ENCODE measurements at regions not wholly inside any gene's neighbourhood (a gene's known extent, or its start where the extent isn't known, plus 50 kb on each side); places are given as distances from the start of the nearest gene placed in this dataset.
A peak's percentile ranks its signal among the peaks of the same experiment; 100 is the strongest.

DNA sequence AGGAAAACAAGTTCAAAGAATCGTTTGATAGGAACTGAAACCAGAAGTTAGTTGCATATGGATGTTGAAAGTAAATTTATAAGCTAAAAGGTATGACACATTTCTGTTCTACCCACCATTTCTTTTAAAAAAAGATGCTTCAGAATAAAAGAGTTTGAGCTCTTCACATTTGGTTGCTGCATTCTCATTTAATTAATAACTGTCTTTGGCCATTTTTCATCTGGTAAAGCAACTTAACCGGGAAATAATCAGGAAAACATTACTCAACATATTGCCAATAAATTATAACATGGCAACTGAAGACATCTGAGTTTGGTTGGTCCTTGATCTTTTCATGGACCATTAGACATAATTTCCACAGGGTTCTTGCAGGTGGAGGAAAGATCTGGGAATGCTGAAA is 180.2 kb upstream of the TWIST2 start:
- no peaks in the 10 kb centered on the region for H3K79me2 ChIP-seq (ENCODE audit: insufficient read depth)
- DNase-seq, result no peak
- 6 to 9% methylated on average over 2 of the region's 2 CpGs for WGBS, 2 experiments (ENCODE audit: low coverage in 1 of 2, low lambda C conversion rate in 2 of 2, missing lambda C conversion rate in 2 of 2)
- H3F3A ChIP-seq (ENCODE audit: insufficient read depth), result peaks cover 20% of the 10 kb centered on the region; the same call in 1 of the 2 replicates
- peak overlapping the region; percentile 35 for H3K4me2 ChIP-seq (ENCODE audit: unreplicated experiment)
- H3K9me3 ChIP-seq (ENCODE audit: low read depth), result no peaks in the 10 kb centered on the region
- H2AFZ ChIP-seq, result no peak overlapping the region
- peak overlapping the region; percentile 30; the same call in 1 of the 2 replicates for H3K9ac ChIP-seq
- no peaks in the 10 kb centered on the region for H3K36me3 ChIP-seq (ENCODE audit: low read depth)
- H3K27ac ChIP-seq, result peak overlapping the region; percentile 58
- no peaks in the 10 kb centered on the region for H4K20me1 ChIP-seq (ENCODE audit: insufficient read depth)
- in situ Hi-C loops (cut with MboI), result no loop called here
- no peaks in the 10 kb centered on the region for H3K9me2 ChIP-seq (ENCODE audit: insufficient read depth)
- no peak overlapping the region for H3K4me3 ChIP-seq
- H3K4me1 ChIP-seq (ENCODE audit: insufficient read depth), result peaks cover 10% of the 10 kb centered on the region
- TF ChIP-seq EZH2phosphoT487 (IDR thresholded peaks at IDR 0.05; ENCODE audit: insufficient read depth, low read depth) (no peak), EZH2 (IDR thresholded peaks at IDR 0.05; ENCODE audit: insufficient read depth, poor library complexity, severe bottlenecking) (no peak)
- H3K27me3 ChIP-seq (replicated peaks; ENCODE audit: insufficient read depth), result no peaks in the 10 kb centered on the region

DNA sequence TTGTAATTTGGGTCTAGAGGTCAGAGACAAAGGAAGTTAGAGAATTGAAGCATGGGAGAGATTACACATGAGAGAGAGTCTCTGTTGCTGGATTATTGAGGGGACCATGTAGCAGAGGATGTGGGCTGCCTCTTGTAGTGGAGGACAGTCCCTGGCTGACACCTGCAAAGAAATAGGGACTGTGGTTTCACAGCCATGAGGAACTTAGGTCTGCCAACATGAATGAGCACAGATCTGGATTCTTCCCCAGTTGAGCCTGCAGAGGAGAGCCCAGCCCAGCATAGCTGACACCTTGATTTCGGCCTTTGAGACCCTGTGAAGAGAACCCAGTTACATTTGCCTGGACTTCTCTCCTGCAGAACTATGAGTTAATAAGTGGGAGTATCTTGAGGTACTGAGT is 179.5 kb upstream of the TWIST2 start:
- 91 to 100% methylated on average over 1 of the region's 1 CpG for WGBS, 2 experiments (ENCODE audit: low coverage in 1 of 2, low lambda C conversion rate in 2 of 2, missing lambda C conversion rate in 2 of 2)
- no peak overlapping the region for H3K27ac ChIP-seq
- in situ Hi-C loops (cut with MboI), result no loop called here

GRCh38 chr2:238669046-238669445 is 178.8 kb upstream of the TWIST2 start:
- H3K4me3 ChIP-seq, result no peak overlapping the region
- H3K9ac ChIP-seq, result no peak overlapping the region
- no peak overlapping the region for H2AFZ ChIP-seq
- H3K9me3 ChIP-seq (ENCODE audit: low read depth), result no peaks in the 10 kb centered on the region
- H3F3A ChIP-seq (ENCODE audit: insufficient read depth), result peaks cover 20% of the 10 kb centered on the region; the same call in 1 of the 2 replicates
- no peaks in the 10 kb centered on the region for H3K36me3 ChIP-seq (ENCODE audit: low read depth)
- no peak overlapping the region for H3K27ac ChIP-seq
- TF ChIP-seq EZH2phosphoT487 (IDR thresholded peaks at IDR 0.05; ENCODE audit: insufficient read depth, low read depth) (no peak), EZH2 (IDR thresholded peaks at IDR 0.05; ENCODE audit: insufficient read depth, poor library complexity, severe bottlenecking) (no peak)
- no peaks in the 10 kb centered on the region for H4K20me1 ChIP-seq (ENCODE audit: insufficient read depth)
- no peak overlapping the region for H3K4me2 ChIP-seq (ENCODE audit: unreplicated experiment)
- no peaks in the 10 kb centered on the region for H3K27me3 ChIP-seq (replicated peaks; ENCODE audit: insufficient read depth)
- peaks cover 10% of the 10 kb centered on the region for H3K4me1 ChIP-seq (ENCODE audit: insufficient read depth)
- no peaks in the 10 kb centered on the region for H3K79me2 ChIP-seq (ENCODE audit: insufficient read depth)
- 5 to 25% methylated on average over 1 of the region's 1 CpG for whole genome bisulfite sequencing, 2 experiments (ENCODE audit: low coverage in 1 of 2, low lambda C conversion rate in 2 of 2, missing lambda C conversion rate in 2 of 2)
- H3K9me2 ChIP-seq (ENCODE audit: insufficient read depth), result no peaks in the 10 kb centered on the region
- in situ Hi-C loops (cut with MboI), result no loop called here
- DNase-seq, result no peak

More for the DNA sequence above, 179.5 kb upstream of the TWIST2 start:
- Histone ChIP-seq H4K20me1 (ENCODE audit: insufficient read depth) (no peaks in the 10 kb centered on the region), H3K4me3 (no peak overlapping the region), H2AFZ (no peak overlapping the region), H3K9ac (no peak overlapping the region), H3K27me3 (replicated peaks; ENCODE audit: insufficient read depth) (no peaks in the 10 kb centered on the region), H3K9me2 (ENCODE audit: insufficient read depth) (no peaks in the 10 kb centered on the region), H3K4me2 (ENCODE audit: unreplicated experiment) (no peak overlapping the region), H3K36me3 (ENCODE audit: low read depth) (no peaks in the 10 kb centered on the region), H3K9me3 (ENCODE audit: low read depth) (no peaks in the 10 kb centered on the region), H3F3A (ENCODE audit: insufficient read depth) (peaks cover 20% of the 10 kb centered on the region; the same call in 1 of the 2 replicates), H3K79me2 (ENCODE audit: insufficient read depth) (no peaks in the 10 kb centered on the region), H3K4me1 (ENCODE audit: insufficient read depth) (peaks cover 10% of the 10 kb centered on the region)
- DNase-seq, result no peak
- TF ChIP-seq EZH2phosphoT487 (IDR thresholded peaks at IDR 0.05; ENCODE audit: insufficient read depth, low read depth), result no peak
- TF ChIP-seq EZH2 (IDR thresholded peaks at IDR 0.05; ENCODE audit: insufficient read depth, poor library complexity, severe bottlenecking), result no peak

DNA sequence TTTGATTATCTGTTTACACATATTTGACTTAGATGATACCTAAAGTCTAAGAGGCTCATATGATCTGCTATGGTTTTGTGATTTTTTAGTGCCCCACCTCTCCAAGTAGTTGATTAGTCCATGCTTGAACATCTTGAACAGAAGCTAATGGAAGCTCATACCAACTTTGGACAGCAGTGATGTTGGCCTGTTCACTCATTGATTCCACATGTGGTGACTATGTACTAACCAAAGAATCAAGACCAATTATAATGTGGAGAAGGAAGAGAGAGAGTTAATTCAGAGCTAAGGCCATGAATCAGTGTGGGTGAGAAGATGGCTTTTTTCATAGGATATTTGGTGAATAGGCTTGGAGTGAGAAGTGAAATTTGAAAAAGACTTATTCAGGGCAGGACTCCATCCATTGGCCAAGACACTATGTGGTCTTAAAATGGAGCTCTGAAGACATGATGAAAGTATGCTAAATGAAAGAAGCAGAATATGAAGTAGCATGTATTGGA is 178.3 kb upstream of the TWIST2 start:
- Histone ChIP-seq H3K27me3 (replicated peaks; ENCODE audit: insufficient read depth) (no peaks in the 10 kb centered on the region), H3K36me3 (ENCODE audit: low read depth) (no peaks in the 10 kb centered on the region), H3F3A (ENCODE audit: insufficient read depth) (peaks cover 20% of the 10 kb centered on the region; the same call in 1 of the 2 replicates), H3K4me3 (no peak overlapping the region), H3K9me2 (ENCODE audit: insufficient read depth) (no peaks in the 10 kb centered on the region), H3K9ac (no peak overlapping the region), H3K9me3 (ENCODE audit: low read depth) (no peaks in the 10 kb centered on the region), H3K27ac (no peak overlapping the region), H3K4me2 (ENCODE audit: unreplicated experiment) (no peak overlapping the region), H2AFZ (no peak overlapping the region), H3K4me1 (ENCODE audit: insufficient read depth) (peaks cover 10% of the 10 kb centered on the region), H3K79me2 (ENCODE audit: insufficient read depth) (no peaks in the 10 kb centered on the region), H4K20me1 (ENCODE audit: insufficient read depth) (no peaks in the 10 kb centered on the region)
- in situ Hi-C loops (cut with MboI), result no loop called here
- DNase-seq, result no peak
- TF ChIP-seq EZH2phosphoT487 (IDR thresholded peaks at IDR 0.05; ENCODE audit: insufficient read depth, low read depth) (no peak), EZH2 (IDR thresholded peaks at IDR 0.05; ENCODE audit: insufficient read depth, poor library complexity, severe bottlenecking) (no peak)

DNA sequence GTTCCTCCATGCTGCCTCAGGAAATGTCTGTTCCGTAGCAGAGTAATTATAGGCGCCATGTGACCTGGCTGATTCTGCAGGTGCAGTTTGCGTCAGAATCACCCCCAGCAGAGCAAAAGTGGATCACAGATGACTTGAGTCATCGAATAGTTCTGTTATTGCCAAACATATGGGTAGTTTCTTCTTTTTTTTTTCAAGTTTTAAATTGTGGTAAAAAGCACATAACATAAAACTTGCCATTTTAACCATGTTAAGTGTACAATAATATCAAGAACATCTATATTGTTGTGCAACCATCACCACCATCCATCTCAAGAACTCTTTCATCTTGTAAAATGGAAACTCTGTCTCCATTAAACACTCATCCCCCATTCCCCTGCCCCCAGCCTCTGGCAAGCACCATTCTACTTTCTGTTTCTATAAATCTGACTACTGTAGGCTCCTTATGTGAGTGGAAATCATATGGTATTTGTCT is 177.7 kb upstream of the TWIST2 start:
- Histone ChIP-seq H3K79me2 (ENCODE audit: insufficient read depth) (no peaks in the 10 kb centered on the region), H3K9me2 (ENCODE audit: insufficient read depth) (no peaks in the 10 kb centered on the region), H3K9me3 (ENCODE audit: low read depth) (no peaks in the 10 kb centered on the region), H2AFZ (no peak overlapping the region), H4K20me1 (ENCODE audit: insufficient read depth) (no peaks in the 10 kb centered on the region), H3K9ac (no peak overlapping the region), H3K4me3 (no peak overlapping the region), H3K4me2 (ENCODE audit: unreplicated experiment) (no peak overlapping the region), H3K36me3 (ENCODE audit: low read depth) (no peaks in the 10 kb centered on the region), H3K27me3 (replicated peaks; ENCODE audit: insufficient read depth) (no peaks in the 10 kb centered on the region), H3K27ac (no peak overlapping the region), H3K4me1 (ENCODE audit: insufficient read depth) (peaks cover 10% of the 10 kb centered on the region), H3F3A (ENCODE audit: insufficient read depth) (peaks cover 20% of the 10 kb centered on the region; the same call in 1 of the 2 replicates)
- in situ Hi-C loops (cut with MboI), result no loop called here
- DNase-seq, result no peak
- WGBS, 2 experiments (ENCODE audit: low coverage in 1 of 2, low lambda C conversion rate in 2 of 2, missing lambda C conversion rate in 2 of 2), result 46 to 64% methylated on average over 4 of the region's 4 CpGs
- TF ChIP-seq EZH2 (IDR thresholded peaks at IDR 0.05; ENCODE audit: insufficient read depth, poor library complexity, severe bottlenecking) (no peak), EZH2phosphoT487 (IDR thresholded peaks at IDR 0.05; ENCODE audit: insufficient read depth, low read depth) (no peak)

All from GM23248 (cell line).